Glomerular endothelial cell (primary cell): ENCODE measurements at regions not wholly inside any gene's neighbourhood (a gene's known extent, or its start where the extent isn't known, plus 50 kb on each side); places are given as distances from the start of the nearest gene placed in this dataset.
"Not testable (repeated sequence)": the region's sequence is repeated elsewhere in the genome, so short reads cannot be mapped to it uniquely, and the experiment has no call there.

ENCODE experiments used
- DNase-seq: peaks from one replicate; pipeline ENCODE4 v3.0.0-alpha.2; 2011; ENCODE audit warnings: low read depth, low spot score; ENCODE audit errors: extremely low read depth

DNA sequence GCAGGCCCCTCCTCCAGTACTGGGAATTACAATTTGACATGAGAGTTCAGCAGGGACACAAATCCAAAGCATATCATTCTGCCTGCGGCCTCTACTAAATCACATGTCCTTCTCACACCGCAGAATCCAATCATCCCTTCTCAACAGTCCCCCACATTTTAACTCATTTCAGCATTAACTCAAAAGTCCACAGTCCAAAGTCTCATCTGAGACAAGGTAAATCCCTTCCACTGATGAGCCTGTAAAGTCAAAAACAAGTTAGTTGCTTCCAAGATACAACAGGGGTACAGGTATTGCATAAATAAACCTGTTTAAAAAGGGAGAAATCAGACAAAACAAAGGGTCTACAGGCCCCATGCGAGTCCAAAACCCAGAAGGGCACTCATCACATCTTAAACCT is 64.0 kb downstream of the EBNA1BP2 start:
- DNase-seq: no peak

DNA sequence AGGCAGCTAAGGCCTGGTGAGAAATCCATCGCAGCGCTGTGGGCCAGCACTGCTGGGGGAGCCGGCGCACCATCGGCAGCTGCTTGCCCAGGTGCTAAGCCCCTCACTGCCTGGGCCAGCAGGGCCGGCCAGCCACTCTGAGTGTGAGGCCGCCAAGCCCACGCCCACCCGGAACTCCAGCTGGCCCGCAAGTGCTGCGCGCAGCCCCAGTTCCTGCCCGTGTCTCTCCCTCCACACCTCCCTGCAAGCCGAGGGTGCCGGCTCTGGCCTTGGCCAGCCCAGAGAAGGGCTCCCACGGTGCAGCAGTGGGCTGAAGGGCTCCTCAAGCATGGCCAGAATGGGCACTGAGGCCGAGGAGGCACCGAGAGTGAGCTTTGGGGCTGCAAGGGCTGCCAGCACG is 64.4 kb downstream of the EBNA1BP2 start:
- no peak for DNase-seq

- no peak for DNase-seq
Measured at GRCh38 chr1:43104027-43104763, 67.9 kb downstream of the EBNA1BP2 start.

GRCh38 chr1:43101061-43101460 is 71.0 kb downstream of the EBNA1BP2 start:
- no peak for DNase-seq

GRCh38 chr1:43098200-43098599 is 73.9 kb downstream of the EBNA1BP2 start:
- no peak for DNase-seq

DNA sequence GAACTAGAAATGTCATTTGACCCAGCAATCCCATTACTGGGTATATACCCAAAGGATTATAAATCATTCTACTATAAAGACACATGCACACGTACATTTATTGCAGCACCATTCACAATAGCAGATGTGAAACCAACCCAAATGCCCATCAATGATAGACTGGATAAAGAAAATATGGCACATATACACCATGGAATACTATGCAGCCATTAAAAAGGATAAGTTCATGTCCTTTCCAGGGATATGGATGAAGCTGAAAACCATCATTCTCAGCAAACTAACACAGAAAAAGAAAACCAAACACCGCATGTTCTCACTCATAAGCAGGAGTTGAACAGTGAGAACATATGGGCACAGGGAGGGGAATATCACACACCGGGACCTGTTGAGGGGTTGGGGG is 75.6 kb downstream of the EBNA1BP2 start:
- DNase-seq: not testable (repeated sequence)

GRCh38 chr1:43090812-43091211 is 81.3 kb downstream of the EBNA1BP2 start:
- DNase-seq: not testable (repeated sequence)

DNA sequence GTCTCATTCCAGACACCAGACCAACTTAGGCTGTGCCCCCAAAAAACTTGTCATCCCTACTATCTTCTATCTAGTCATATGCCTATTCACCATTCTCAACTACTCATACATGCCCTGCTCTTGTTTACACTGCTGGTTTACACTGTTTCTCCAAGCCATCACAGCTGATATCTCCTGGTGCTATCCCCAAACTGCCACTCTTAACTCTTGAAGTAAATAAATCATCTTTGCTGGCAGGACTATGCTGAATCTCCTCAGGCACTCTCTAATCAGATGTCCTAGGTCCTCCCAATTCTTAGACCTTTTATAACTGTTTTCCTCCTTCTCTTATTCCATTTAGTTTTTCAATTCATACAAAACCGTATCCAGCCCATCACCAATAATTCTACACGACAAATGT is 81.9 kb downstream of the EBNA1BP2 start:
- not testable (repeated sequence) for DNase-seq

GRCh38 chr1:43083375-43083891 is 88.7 kb downstream of the EBNA1BP2 start:
- no peak for DNase-seq

GRCh38 chr1:43082740-43083139 is 89.3 kb downstream of the EBNA1BP2 start:
- no peak for DNase-seq

- no peak for DNase-seq
Measured at GRCh38 chr1:43077273-43077672, 94.8 kb downstream of the EBNA1BP2 start.

GRCh38 chr1:43074709-43075108 is 97.4 kb downstream of the EBNA1BP2 start:
- no peak for DNase-seq

- no peak for DNase-seq
Measured at GRCh38 chr1:43074244-43074643, 97.8 kb downstream of the EBNA1BP2 start.

- peak; percentile 29 for DNase-seq
Measured at GRCh38 chr1:43073490-43074230, 98.4 kb downstream of the EBNA1BP2 start.

- DNase-seq: no peak
Measured at GRCh38 chr1:43072314-43072713, 99.8 kb downstream of the EBNA1BP2 start.

GRCh38 chr1:43071241-43071640 is 100.8 kb downstream of the EBNA1BP2 start:
- DNase-seq: no peak

DNA sequence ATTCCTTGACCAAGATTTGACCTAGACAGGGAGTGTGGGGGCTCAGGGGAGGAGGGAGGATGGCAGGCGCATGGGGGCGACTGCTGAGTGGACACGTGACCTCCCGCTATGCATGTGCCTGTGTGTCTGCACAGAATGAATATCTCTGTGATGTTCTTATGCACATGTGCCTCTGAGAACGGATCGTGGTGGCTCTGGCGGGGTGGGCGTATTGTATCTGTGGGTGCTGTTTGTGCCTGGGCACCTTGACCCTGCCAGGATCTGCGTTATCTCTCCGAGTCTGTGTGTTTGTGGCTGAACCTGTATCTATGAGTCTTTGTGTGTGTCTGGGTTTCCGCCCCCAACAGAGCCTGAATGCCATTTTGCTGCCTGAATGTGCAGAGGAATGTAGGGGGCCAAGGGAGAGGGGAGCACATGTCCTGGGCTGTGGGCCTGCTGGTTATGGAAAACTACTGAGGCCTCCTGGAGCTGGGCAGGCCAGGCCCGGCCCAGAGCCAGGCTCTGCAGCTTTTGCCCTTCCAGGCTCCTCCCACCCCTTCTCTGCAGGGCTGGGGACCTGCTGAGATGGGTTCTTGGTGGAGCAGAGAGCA is 102.5 kb downstream of the EBNA1BP2 start:
- no peak for DNase-seq

- DNase-seq: no peak
Measured at GRCh38 chr1:43068911-43069310, 103.2 kb downstream of the EBNA1BP2 start.

DNA sequence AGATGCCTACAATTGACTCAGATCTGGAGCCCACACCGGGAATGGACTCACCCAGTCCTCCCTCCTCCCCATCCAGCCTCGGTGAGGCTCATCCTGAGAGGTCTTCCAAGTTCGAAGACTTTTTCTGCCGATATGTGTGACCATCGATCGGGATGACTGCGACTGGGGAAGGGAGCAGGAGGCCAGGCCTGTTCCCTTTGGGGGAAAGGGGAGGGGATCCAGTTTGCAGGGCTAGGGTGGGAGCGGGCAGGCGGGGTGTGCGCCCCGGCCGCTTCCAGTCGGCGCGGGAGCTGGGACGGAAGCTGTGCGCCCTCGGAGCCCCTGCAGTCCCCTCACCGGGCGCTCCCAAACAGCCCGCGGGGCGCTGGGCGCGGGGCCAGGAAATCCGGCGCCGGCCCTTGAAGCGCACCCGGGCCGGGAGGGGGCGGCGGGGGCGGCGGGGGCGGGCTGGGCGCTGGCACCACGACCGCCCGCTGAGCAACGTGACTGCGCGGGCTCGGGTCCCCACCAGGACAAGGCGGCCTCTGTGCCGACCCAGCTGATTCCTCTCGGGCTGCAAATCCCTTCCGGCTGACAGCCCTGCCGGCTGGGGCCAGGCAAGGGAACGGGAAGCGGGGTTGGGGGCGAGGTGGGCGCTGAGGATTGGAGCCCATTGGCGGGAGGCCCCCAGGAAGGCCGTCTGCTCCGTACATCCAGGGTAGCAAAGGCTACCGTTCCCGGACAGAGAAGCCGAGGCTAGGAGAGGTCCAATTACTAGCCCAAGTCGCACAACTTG is 103.9 kb downstream of the EBNA1BP2 start:
- no peak for DNase-seq

- no peak for DNase-seq
Measured at GRCh38 chr1:43067233-43067745, 104.8 kb downstream of the EBNA1BP2 start.

GRCh38 chr1:43066578-43066977 is 105.5 kb downstream of the EBNA1BP2 start:
- DNase-seq: no peak
